ENCODE measurements at regions not wholly inside any gene's neighbourhood (a gene's known extent, or its start where the extent isn't known, plus 50 kb on each side); places are given as distances from the start of the nearest gene placed in this dataset.

- no peak for DNase-seq
These were observed 85.2 kb upstream of the VAV3 start for GRCh38 chr1:108050158-108050557.

GRCh38 chr1:108049178-108049819 lies 84.3 kb upstream of the VAV3 start:
- peak; percentile 15 for DNase-seq

DNA sequence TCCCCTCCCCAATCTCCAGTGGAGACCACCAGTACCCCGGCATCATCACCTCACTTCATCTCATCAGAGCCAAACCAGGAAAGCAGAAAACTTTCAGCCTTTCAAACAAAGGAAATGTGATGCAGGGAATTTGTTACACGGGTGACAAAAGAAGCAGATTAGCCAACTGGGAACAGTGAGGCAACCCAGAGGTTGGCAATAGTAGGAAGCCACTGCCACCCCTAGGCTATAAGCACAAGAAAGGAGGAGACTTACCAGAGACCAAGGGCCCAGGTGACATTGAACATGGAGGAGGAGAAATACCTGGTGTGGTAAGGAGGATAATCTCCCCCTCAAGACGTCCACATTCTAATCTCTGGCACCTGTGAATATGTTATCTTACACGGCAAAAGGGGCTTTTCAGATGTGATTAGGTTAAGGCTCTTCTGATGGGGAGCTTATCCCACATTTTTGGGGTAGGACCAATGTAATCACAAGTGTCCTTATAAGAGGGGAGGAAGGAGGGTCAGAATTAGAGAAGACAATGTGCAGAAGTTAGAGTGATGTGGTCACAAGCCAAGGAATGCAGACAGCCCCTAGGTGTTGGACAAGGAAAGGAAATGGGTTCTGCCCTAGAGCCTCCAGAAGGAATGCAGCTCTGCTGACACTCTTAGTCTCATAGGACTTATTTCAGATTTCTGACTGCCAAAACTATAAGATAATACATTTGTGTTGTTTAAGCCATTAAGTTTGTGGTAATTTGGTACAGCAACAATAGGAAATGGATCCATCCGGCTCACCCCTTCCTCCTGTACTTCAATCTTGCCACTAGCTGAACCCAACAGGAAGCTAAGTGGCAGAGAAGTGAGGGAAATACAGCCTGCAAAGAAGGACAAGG lies 83.6 kb upstream of the VAV3 start:
- DNase-seq, result no peak

DNA sequence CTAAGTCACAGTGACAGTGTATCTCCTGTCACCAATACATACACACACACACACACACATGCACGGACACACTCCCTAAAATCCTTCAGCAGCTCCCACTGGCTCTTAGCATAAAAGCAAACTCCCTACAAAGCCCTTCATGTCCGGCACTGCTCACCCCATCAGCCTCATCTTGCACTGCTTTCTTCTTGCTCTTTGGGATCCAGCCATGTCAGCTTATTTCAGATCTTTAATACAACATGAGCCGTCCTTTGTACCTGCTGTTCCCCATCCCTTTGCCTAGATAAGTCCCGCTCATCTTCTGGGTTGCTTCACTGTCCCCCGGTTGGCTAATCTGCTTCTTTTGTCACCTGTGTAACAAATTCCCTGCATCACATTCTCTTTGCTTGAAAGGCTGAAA lies 82.1 kb upstream of the VAV3 start:
- no peak for DNase-seq

DNA sequence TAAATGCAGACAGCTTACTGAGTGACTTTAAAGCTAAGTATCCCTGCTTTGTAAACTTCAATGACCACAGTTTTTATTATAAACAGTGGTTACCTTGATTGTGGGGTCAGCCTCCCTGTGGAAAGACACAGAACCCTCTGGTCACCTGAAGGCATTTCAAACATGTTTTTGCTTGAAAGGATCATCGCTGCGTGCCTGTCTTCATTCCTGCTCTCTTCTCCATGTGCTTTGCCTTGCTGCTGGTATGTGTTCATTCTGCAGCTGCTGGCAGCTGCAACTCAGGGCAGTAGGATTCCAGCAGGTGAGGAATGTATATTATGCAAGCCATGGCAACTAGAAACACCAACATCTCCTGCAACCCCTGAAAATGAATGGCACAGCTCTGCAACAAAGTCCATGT lies 81.0 kb upstream of the VAV3 start:
- DNase-seq, result no peak

- no peak for DNase-seq
These were observed 80.5 kb upstream of the VAV3 start for GRCh38 chr1:108045460-108045859.

DNA sequence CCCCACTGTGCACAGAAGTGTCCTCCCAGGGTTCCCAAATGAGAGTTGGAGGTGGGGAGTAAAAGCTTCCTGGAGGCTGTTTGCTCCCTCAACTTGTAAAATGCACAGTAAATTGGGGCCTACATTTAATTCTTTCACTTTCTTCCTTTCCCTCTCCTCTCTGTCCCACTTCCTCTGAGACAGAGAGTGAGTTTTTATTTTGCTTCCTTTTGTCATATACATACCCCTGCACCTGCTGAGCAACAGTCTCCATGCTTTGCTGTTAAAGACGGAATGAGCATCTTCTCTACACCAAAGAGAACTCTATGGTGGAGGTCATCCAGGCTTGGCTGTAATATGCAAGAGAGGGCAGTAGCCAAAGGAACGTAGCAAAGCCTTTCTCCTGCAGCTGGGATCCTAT lies 79.3 kb upstream of the VAV3 start:
- no peak for DNase-seq

- no peak for DNase-seq
These were observed 78.7 kb upstream of the VAV3 start for GRCh38 chr1:108043707-108044106.

- DNase-seq, result no peak
These were observed 77.6 kb upstream of the VAV3 start for GRCh38 chr1:108042610-108043009.

DNA sequence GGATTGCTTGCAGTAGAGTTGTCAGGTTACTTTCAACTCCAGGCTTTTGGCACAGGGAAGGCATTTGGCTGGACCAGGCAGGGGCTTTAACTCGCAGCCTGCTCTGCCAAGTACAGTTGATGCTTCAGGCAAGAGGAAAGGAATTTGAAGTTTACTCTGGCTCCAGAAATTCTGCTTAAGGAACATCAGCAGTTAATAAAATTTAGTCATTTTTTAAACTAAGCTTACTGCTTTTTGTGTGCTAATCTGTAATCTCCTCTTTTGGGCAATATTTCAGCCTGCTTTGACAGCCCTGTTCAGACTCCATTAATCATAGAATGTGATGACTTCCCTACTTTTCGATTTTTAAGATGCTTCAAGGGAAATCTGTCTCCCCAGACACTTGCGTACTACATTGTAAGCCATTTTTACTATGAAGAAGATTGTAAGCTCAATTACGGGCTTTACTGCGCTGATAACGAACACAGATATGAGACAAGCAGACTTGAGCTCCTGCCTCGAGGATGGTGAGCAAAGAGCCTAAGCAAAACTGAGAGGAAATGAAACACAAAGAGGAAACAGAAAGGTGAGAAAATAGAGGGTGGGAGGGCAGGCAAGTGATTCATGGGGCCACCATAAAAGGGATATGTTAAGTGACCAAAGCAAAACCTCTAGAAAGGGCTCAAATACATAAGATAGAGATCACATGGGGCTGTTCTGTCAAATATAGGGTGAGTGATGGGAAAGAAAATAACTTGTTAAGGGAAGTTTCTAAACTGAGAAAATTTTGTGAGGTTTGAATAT lies 76.6 kb upstream of the VAV3 start:
- no peak for DNase-seq

DNA sequence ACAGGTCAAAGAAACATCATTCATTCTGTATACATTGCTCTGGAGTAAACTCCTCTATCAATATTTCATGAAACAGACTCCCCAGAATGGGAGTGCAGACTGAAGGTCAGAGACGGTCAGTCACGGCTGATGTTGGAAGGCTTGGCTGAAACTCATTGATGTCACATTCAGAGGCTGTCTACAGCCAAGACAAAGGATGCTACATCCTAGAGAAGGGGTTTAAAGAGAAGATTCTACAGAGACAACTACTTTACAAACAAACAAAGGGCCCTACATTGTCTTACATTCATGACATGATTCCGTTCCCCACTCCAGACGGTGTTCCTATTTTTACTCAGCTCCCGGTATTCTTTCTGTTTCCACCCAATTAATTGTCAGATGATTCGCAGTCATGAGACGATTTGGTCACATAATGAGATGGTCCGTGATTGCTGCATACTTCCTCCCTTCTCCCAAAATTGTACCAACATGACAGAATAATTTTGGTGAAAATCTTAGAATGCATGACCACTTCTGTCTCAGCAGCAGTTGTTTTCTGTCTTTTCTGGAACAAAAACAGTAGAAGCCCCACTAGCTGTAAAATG lies 73.8 kb upstream of the VAV3 start:
- DNase-seq, result no peak

- no peak for DNase-seq
These were observed 72.0 kb upstream of the VAV3 start for GRCh38 chr1:108036796-108037562.

DNA sequence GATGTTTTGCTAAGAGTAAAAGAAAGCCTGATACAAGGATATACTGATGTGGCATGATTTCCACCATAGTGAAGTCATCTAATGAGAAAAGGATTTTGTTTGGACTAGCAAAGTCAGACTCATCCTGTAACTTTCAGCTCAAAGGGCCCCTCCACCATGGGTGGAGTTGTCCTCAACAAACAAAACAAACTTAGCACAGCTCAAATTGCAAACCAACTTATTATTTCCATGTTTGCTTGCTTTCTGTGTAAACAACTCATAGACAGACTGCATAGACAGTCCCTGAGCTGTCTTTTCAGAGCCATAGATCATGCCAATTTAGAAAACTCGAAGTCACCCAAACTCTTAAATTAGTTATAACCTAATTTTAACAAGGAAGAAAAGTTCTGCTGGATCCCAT lies 69.4 kb upstream of the VAV3 start:
- DNase-seq, result no peak

DNA sequence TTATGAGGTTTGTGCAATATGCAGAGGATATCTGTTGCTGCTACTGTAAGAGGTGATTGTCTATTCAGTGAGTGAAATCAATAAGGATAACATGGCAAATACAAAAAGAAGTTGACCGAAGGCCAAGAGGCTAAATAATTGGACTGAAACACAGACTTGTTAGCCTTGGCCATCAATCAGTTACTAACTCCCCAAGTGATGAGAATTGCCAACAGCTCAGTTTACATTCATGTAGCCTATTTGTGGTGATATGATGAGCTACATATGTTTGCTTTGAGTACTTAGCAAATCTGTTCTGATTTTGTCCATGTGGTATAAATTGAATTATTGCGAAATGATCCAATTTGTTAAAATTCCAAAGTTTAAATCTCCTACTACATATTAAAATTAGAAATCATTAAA lies 68.6 kb upstream of the VAV3 start:
- no peak for DNase-seq

DNA sequence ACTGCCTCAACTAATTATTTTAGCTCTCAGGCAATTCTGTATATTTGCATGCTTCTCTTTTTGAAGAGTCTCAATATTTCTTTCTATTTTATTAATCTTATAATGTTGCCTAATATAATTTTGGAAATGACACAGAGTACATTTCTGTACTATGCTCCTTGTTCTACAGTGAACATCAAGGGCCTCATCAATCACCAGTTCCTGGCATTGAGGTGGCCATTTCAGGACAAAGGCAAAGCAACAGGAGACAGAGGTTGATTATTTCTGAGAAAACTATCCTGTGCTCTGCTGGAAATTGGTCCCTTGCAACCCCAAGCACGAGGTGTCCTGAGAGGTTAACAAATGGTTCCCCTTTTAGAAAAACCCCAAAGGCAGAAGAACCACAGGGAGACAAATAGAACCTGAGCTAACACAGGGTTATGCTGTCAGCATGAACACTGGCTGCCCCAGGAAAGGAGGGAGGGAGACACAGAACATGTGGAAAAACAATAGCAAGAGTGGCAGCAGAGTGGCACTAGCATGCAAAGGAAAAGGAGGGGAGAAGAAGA lies 63.9 kb upstream of the VAV3 start:
- no peak for DNase-seq

DNA sequence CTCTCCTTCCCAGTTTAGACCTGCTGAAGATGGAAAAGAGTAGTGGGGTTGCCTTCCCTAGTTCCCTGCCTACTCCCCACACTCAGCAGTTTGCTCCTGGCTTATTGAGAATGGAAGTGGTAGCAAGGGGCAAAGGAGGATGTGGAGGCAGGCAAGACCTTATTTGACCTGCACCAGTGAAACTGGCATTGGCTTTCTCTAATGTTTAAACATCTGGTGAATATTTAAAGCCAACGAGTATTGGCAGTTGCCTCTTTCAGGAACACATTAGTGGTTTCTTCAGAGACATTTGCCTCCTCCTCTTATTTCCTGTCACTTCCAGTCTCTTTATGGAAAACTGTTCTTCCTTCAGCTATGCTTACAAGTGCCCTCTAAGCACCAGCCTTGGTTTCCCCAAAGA lies 62.4 kb upstream of the VAV3 start:
- no peak for DNase-seq

- DNase-seq, result no peak
These were observed 52.7 kb upstream of the VAV3 start for GRCh38 chr1:108017698-108018097.

GRCh38 chr1:108016451-108016920 lies 51.5 kb upstream of the VAV3 start:
- DNase-seq, result peak; percentile 68

All from fibroblast of skin of scalp (primary cell).